ENCODE measurements at regions not wholly inside any gene's neighbourhood (a gene's known extent, or its start where the extent isn't known, plus 50 kb on each side); places are given as distances from the start of the nearest gene placed in this dataset.

DNA sequence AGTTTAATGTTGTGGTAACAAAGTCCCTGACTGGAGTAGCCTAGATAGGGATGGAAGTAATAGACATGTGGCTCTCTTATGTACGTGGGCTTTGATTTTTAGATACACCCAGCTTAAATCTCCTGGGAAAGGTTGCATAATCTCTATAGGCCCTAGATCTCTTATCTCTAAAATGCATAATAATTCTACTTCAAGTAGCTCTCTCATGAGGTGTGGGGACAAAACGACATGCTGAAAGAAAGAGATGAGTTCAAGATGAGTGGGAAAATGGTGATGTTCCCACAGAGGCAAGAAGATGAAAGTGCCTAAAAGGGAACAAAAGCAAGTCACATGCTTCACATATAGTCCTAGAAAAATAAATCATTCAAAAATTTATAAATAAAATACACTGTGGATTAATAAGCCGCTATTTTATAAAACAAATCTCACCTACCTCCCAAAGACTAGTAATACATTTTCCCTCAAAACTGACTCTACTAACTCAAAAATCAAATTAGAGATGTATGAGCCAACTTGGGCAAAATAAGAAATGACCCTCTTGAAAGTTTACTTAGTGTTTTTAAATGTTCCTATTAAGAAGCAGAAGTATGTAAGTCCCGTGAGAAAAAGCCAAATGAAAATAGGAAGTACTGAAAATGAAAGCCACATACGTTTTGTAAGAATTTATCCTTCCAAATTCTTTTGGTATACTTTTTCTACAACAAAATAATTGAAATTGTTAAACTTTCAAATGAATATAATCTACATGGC is 148.2 kb upstream of the ITGA4 start:
- DNase-seq, result no peak

DNA sequence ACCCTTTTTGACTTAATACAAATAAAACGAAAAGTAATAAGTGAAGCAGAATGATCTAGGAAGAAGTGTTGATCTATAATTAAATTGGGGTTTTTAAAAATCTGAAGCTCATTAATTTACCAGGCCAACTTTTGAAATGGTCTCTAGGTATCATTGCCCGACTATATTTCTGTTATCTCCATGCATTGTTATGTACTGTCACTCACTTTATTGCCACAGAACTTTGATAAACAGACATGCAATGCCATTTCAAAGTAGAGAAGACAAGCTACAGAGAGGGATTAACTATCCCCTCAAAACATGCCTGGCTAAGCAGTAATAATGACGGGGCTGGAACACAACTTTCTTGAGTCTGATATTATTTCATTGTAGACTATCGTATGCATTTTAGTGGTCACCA is 147.6 kb upstream of the ITGA4 start:
- DNase-seq, result no peak

DNA sequence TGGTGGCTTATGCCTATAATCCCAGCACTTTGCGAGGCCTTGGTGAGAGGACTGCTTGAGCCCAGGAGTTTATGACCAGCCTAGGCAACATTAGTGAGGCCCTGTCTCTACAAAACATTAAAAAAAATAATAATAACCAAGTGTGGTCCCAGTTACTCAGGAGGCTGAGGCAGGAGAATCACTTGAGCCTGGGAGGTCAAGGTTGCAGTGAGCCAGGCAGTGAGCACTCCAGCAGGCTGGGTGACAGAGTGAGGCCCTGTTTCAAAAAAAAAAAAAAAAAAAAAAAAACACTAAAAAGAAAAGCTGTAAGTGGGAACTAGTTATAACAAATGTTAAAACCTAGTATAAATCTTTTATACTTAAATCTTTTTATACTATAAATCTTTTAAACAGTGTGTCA is 146.2 kb upstream of the ITGA4 start:
- peak; percentile 8 for DNase-seq

DNA sequence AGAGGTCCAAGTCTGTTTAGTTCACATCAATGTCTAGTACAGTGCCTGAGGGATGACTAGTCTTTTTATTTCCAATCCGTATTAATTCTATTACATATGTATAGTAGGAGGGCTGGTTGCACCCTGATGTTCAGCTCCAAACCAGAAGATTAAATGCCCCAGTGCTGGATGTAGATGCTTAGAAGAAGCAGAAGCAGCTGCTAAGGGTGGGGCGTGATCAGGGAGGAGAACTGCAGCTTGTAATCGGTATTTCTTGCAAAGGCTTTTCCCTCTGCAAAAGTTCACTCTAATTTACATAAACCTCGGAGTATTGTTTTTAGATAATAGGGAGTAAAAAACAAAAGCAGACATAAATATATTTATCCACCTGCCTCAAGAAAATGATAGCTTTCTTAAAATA is 145.3 kb upstream of the ITGA4 start:
- peak; percentile 15 for DNase-seq

DNA sequence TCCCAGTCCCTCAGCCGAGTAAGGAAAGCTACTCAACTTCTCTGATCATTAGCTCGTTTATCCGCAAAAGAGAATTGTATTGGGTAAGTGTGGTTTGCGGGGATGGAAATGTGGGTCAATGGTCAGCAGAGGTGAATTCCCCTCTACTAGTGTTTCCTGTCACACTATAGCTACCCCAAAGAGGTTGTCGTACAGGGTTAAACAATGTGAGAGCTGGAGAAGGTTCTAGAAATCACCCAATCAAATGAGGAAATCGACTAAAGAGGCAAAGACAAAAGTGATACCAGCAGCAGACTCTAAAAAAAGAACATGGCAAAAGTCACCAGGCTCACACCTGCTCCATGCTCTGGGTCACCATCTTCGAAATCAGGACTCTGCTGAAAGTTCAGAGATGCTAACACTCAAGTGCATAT is 144.7 kb upstream of the ITGA4 start:
- peak; percentile 19 for DNase-seq

DNA sequence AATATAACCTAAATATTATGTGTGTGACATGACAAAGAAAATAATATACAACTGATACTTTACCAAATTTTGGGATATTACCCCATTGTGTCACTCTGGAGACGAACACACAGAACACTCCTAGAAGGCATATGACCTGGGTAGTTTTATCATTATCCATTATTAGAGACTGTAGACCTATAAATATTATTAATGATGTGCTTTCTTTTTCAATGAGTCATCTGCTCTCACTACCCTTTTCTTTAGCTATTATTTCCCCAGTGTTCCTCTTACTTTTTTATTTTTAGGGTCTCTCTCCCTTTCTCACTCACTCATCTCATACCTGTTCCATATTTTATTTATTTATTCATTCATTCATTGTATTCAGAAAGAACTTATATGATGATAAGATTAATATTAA is 143.3 kb upstream of the ITGA4 start:
- DNase-seq, result no peak

DNA sequence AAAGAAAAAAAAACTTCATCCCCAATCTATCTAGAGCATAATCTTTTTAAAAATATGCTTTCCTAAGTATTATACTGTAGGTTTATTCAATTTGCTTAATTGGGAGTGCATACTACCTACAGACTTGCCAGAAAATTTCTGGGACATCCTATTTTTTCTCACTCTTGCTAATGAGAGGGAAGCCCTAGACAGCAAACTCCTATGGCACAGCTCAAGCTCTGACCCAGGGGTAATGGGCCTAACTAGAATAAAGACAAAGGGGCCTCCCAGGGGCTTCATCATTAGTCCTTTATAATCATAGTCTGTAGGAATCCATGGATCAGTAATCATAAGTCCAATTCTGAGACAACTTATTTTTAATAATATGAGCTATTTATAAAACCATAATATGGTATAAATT is 142.6 kb upstream of the ITGA4 start:
- no peak for DNase-seq

DNA sequence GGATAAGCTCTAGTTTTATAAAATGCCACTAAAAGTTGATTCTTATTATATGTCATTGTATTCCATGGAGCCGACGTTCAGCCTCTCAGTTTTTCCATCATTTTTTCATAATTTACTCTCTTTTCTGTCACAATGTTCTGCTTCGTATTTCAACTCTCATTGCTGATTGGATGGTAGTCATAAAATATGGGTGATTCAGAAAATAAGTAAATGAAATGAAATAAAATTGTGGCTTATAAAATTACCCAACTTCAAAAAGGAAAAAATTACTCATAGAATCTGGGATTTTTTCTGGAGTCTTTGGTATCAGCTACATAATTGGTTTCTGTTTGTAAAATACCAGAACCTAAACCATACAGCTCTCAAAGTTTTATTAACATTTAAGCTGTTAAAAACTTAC is 139.7 kb upstream of the ITGA4 start:
- no peak for DNase-seq

DNA sequence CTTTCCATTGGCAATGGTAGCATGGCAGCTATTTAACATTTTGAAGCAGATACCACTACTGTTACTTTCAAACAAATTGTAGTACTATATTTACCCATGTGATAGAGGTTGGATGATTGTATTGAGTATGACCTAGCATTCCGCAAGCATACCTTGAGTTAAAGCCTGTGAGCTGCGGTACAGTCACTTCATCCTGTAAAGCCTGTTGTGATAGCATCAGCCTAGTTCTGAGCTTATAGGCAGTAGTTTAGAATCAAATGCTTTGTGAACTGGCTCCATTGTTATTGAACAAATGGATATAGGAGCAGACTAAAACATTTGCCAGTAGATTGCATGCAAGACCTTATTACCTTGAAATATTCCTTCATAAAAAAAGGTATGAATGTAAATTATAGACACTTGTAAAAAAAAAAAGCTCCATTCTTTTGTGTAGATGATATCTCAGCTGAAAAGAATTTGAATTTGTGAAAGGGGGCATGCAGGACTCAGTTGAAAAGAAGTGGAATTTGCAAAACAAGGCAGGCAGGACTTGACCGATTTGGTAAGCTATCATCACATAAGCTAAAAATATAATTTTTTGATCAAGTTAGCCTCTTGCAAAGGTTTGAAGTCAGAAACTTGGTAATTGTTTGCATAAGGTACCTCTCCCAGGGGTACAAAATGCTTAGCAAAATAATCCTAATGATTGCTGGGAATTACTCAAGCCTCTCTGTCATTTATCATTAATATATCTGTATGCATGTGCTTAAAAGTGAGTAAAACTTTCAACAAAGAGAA is 138.5 kb upstream of the ITGA4 start:
- DNase-seq, result no peak

DNA sequence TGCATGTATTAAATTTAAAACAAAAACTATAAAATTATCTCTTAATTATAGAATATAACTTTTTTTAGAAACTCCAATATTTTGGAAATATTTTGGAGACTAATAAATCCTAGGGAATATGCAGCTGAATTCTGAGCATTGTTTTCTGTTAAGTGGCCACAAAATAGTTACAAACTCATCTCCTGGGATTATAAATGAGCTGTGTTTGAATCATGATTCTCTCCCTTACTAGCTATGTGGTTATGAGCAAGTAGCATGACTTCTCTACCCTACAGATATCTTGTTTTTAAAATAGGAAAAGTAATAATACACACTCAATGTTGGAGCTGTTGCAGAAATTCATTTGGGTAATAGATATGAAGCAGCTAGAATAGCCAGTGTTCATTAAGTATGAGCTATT is 137.9 kb upstream of the ITGA4 start:
- DNase-seq, result no peak

DNA sequence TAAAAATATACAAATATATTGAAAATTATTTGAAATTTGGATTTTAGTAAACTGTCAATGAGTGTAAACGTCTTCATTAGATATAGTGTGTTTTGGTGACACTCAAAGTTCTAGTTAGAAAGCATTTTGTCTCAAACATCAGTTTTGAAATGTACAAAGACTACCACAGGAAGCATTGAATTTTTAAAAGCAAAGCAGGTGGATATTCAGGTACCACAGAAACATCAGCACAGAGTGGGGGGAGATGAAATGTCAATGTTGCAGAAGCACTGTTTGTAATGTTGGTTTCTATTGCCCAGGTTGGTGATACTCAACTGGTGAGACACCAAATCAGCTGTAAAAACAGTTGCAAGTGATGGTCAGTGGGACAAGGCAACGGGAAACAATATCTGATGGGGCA is 136.5 kb upstream of the ITGA4 start:
- DNase-seq, result no peak

DNA sequence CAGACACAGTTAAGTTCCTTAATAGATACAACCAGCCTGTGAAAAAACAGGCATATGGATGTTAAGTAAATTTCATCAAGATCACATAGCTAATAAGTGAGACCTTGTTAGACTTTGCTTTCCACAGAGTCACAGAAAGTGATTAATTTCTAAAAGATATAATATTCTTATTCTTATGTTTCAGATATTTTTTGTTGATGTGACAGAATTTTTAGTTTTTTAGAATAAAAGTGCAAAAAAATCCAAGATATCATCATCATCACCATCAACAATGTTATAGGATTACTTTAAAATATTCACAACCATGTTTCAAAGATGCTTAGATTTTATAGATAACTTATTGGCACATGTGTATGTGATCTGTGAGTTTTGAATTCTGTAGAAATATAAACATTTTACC is 132.3 kb upstream of the ITGA4 start:
- DNase-seq, result no peak

DNA sequence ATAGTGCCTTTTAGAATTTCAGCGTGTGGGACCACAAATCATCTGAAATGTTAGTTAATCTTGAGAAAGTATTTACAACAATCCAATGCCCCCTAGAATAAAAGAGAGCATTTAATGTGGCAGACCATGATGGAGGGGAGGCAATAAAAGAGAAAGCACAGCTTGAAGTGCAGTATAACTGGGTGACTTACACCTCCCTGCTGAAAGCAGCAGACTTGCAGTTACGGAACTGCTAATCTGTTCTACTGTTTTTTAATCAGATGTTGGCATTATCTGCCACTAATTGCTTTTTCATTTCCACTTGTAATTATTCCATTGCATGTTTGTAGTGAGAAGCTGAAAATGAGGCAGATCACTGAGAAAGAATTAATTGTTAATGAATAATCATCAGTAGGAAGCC is 130.5 kb upstream of the ITGA4 start:
- DNase-seq, result no peak

DNA sequence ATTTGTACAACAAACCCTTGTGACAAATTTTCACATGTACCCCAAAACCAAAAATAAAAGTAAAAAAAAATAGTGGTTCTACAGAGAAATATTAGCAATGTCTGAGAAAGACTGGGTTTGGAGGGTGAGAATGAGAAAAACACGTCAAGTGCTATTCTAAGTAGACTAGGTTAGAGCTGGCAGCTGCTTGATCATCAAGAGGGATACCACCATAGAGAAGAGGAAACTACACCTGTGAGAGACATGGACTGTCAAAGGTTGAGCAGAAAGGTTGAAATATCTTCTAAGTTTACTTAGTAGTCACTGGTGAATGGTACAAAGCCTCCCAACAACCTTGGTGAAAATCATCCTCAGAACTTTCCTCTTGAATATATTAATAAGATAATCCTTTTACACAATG is 126.9 kb upstream of the ITGA4 start:
- DNase-seq, result no peak

DNA sequence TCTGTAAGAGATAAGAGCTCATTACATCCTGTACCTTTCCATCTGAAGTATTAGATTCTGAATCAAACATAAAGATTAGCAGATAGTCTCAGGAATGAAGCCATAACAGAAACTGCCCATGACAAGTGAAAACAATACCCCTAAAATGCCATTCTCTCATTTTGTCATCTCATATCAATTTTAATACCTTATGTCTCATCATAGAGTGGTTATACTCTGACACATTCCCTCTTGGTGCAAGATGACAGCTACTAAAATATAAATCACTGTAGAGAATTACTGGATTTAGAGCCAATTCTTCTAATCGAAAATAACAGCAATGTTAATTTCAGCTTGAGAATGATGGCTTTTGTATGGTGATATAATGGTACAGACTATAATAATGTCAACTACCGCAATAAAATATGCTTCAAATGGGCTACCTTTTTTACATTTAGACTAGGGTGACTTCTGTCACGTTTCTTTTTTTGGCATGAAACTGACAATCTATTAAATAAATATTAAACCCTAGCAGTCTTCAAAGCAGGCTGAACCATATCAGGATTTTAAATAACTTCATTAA is 125.1 kb upstream of the ITGA4 start:
- no peak for DNase-seq

DNA sequence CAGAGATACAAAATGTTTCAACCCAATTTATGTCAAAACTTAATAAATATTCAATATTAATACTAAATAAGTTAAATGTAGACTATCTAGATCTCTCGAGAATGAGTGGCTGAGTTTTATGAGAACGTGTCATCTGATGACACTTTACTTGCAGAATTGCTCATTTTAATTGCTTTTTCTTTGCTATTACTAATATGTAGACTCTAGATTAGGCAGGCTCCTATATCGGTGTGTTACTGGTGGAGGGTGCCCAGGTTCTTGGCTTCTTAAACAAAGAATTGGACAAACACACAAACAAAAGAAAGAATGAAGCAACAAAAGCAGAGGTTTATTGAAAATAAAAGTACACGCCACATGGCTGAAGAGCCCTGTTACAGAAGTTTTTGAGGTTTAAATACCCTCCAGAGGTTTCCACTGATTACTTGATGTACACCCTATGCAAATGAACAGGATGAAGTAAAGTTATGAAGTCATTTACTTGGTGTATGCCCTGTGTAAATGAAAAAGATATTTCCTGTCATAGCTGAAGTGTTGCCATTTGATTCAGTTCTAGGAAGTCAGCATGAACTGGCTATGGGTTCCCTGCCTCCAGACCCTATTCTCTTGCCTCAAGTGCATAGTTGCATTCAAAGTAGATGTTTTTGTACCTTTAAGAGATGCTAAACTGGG is 122.9 kb upstream of the ITGA4 start:
- no peak for DNase-seq

DNA sequence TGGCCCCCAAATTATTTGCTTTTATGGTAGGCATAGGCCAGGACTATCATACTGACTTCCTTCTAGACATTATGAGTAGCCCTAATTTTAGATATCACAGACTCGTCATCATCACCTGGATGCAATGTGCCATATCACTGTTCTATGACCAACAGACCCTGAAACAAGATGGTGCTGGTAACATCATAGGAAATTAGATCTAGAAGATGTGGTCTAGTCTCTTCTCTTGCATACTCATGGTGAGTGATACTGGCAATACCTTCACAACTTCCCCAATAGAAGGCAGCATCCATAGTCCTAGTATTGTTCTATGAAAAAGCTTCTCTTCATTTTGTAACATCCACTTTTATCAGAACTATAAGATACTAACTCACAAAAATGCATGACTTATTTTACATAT is 116.3 kb upstream of the ITGA4 start:
- no peak for DNase-seq

DNA sequence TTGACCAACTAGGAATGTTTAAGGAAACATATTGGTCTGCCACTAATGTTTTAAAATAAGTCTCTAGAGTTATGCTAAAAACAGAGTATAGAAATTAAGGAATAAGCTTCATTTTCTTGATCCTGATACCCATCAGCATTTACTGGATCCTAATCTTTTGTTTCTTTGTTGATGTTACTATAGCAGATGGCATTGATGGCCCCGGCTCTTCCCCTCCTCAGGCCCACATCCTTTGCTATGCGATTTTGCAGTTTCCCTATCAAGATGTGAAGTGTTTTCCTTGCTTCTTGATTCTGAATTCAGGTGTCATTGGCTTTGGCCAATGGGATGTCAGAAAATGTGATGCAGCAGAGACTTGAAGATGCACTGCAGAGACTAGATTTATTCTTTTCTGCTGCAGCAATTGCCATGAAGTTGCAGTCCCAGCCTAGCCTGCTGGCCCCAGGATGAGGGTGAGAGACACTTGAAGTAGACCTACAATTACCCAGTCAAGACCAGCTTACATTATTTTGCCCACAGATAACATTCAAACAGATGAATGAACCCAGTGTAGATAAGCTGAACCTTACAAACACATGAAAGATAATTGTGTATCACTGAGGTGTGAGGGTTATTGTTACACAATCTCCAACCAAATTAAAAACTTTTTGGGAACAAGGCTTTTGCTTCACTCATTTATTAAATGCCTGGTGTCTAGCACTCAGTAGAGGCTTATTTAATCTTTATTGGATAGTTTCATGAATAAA is 115.2 kb upstream of the ITGA4 start:
- no peak for DNase-seq

DNA sequence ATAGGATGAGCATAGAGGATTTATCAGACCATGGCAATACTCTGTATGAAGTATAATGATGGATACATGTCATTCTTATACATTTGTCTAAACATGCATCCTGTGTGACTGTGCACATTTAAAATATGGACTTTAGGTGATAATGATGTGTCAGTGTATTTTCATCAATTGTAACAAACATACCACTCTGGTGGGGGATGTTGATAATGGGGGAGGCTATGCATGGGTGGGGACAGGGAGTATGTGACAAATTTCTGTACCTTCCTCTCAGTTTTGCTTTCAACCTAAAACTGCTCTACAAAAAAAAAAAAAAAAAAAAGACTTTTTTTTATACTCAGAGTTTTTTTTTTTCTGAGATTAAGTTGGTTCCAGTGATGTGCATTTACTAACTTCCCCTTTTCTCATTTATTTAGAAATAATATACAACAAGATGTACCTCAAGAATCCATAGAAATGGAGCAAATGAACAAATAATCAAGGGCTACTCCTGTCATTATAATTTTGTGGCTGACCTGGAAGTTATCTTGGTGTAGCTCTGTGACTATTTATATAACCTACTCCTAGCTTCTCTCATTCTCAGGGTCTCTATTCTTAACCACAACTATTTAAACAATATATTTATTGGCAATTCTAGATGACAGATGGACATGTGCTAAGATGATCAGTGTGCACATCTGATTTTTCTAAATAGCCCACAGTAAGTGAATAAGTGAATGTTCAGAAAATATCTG is 108.9 kb upstream of the ITGA4 start:
- no peak for DNase-seq

DNA sequence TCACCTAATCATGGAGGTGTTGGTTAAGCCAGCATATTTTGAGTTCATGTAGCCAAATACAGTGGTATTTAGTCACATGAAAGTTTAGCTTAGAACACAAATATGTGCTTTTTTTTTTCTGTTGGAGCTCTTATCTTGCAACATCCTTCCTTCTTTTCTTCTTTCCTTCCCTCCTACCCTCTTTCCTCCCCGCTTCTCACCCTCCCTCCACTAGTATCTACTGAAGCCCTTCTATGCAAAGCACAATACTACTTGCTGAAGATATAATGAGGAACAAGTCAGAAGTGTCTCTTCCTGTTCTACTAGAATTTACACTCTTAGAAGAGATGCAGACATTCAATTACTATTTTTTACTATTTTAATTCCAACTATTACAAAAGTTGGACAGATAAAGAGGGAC is 105.0 kb upstream of the ITGA4 start:
- DNase-seq, result no peak

DNA sequence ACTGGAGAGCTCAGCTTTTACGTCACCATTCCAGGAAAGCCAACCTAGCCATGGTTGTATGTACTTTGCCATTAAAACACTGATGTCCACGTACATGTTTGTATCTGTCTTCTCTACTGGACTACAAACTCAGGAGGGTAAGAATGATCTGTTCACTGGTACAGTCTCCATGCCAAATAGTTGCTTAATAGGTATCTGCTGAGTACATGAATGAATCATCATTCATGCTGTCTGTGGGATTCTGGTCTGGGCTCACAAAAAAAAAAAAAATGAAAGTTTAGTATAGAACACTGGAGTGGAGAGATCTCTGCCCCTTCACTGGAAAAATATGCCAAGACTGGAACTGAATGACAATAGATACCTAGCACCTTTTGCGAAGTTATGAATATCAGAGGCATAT is 102.6 kb upstream of the ITGA4 start:
- no peak for DNase-seq

DNA sequence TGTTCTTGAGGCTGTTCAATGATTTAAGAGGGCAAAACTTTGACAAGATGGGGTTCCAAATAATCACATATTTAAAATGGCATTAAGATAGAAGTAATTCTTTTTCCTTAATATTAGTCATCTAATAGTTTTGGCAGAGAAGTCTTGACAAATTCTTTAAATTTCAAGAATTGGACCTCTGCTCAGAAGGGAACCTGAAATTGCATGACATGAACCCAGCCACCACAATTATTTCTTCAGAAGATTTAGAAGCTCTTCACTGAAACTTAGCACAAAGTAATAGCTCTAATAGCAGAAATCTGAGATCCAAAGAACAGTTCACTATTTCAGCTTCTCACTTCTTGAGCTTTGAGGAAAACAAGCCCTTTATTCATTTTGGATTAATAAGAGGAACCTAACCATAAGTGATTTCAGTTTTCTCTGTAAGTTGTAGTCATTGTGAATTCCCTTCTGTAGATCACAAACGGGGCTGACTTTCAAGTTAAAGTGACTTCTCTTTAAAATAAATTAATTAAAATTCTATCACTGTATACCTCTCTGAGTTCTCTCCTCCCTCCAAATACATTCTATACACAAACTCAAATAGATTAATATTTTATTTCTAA is 100.6 kb upstream of the ITGA4 start:
- DNase-seq, result no peak

Measured in activated CD4-positive, alpha-beta T cell treated with anti-CD3 and anti-CD28 coated beads for 48 hours (primary cell).